NCI-H460 (cell line): ENCODE measurements at regions not wholly inside any gene's neighbourhood (a gene's known extent, or its start where the extent isn't known, plus 50 kb on each side); places are given as distances from the start of the nearest gene placed in this dataset.

Experiments used
- DNase-seq: peaks from one replicate; pipeline ENCODE4 v3.0.0-alpha.2; 2016; ENCODE audit warnings: low read depth; ENCODE audit errors: extremely low read depth
- small RNA-seq, 2 experiments: library from RNA; depleted of rRNA; stranded (forward); fragments of <200 nt; gene quantifications; one replicate each; pipeline ENCODE3, GENCODE V24; 2014

DNA sequence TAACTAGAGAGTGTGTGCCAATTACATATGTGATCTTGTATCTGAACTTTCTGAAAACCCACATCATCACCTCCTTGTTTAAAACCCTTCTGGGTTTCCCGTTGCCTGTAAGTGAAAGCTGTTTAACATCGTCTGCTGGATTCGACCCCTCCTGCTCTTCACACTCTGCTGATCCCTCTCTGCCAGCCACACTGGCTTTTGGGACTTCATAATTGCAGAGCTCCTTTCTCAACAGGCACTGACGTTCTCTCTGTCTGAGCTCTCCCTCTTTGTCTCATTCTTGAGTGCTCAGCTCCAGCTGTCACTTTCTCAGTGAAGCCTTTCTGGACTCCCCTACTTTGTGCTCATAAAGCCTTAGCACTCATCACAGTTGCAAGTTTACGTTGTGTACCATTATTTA, 153.9 kb downstream of the CEP135 start:
- no peak for DNase-seq

DNA sequence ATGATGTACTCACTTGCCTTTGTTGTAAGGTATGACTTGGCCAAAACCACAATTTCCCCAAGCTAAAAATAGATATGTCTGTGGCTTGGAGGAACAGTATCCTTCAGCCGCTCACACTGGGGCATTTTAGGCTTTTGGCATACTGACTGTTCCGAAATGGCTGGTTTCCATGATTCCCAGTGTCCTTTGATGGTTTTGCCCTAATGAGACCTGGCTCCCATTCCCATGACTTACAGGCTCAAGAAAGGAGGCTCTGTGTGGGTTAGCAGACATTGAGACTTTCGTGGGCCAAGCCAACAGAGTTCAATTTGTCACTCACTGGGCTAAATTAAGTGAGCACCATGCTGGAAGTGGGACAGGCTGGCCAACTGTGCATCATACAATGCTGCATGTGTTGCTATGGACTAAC, 150.6 kb downstream of the CEP135 start:
- DNase-seq, result no peak

DNA sequence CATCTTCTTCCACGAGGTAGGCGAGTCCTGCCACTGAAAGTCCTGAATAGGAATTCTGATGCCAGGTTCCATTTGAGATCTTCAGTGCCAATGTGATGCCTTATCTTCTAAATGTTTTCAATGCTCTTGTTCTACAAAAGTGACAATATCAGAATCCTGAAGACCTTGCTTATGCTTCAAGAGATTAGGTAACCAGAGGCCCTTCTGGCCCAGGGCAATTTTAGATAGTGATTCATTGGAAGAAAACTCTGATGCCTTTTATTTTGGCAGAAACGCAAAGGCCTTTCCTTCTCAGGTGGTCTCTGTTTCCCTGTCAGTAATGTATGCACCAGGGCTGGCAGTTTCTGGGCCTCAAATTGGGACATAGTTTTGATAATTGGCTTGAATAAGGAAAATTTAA, 144.8 kb downstream of the CEP135 start:
- no peak for DNase-seq

DNA sequence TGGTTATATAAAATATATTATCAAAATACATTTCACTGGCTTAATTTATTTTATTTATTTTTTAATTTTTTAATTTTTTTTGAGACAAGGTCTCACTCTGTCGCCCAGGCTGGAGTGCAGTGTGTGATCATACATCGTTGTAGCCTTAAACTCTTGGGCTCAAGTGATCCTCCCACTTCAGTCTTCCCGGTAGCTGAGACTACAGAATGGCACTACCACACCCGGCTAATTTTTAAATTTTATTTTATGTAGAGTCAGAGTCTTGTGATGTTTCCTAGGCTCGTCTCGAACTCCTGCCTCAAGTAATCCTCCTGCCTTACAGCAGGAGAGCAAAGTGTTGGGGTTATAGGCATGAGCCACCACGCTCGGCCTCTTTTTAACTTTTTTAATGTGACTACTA, 143.8 kb downstream of the CEP135 start:
- no peak for DNase-seq

DNA sequence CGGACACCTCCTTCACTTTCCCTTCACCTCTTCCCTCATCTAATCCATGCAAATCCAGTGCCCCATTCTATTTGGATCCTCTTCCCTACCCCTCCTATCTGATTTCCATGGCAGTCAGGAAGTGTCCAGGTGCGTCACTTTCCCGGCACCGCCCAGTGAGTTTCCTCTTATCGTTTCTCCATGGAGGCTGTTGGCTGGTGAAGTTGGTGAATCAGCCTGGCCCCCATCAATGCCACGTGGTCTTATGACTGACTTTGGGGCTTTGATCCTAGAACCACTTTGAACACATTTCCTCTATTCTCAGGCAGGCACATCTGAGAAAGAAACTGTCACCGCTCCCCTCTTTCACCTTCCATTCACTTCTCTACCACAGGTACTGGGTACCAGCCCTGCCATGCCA, 137.8 kb downstream of the CEP135 start:
- no peak for DNase-seq

DNA sequence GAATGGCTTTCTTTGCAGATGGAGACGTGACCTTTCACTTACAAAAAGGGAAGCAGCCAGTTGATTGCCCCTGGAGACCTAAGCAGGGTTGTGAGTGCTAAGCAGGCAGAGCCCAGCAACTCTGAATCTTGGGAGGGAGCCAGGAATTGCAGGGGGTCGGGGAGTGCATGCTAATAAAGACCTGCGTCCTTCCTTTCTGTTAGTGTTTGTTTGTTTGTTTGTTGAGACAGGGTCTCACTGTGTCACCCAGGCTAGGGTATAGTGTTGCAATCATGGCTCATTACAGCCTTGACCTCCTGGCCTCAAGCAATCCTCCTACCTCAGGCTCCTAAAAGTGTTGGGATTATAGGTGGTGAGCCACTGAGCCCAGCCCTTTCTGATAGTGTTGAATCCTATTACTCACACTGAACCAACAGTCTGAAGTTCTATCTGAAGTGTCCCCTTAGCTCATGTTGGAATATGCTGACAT, 137.4 kb downstream of the CEP135 start:
- DNase-seq, result no peak

DNA sequence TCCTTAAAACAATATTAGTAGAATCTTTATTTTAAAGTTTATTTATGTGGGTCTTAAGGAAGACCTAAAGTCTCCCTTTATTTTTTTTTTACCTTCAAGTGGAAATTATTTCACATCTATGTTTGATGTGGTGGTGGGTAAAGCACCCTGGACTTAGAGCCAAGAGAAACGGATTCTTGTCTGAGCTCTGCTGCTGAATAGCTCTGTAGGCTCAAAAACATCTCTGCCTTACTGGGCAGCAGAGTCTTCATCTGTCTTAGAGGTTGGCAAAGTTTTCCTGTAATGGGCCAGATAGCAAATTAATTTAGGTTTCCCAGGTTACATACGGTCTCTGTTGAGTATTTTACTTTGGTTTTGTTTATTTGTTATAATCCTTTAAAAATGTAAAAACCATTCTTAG, 136.5 kb downstream of the CEP135 start:
- no peak for DNase-seq

DNA sequence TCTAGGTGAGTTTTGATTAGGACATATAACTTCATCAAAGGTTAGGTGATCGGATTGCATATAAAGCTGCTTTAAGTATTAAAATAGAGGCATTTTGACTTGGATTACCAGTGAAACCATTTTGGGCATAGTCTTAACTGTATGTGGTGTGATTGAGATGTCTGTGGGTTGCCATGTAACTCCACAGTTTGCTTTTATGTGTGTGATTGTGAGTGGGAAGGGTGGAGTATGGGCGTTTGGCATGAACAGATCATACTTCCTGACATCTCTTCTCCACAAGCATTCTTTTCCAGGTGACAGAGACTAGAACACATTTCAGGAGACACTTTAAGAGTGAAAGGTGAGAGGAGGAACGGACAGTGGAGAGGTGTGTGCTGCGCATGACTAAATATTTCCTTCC, 136.1 kb downstream of the CEP135 start:
- DNase-seq, result no peak

Small RNA genes in the stretch of these regions (small RNA-seq; reads per million reads assigned to genes)
- 0 reads per million in 2 experiments for gene RNA5SP161
